Neural progenitor cell (in vitro differentiated cells): ENCODE measurements at regions not wholly inside any gene's neighbourhood (a gene's known extent, or its start where the extent isn't known, plus 50 kb on each side); places are given as distances from the start of the nearest gene placed in this dataset.

Source experiments
- EZH2 ChIP-seq: fragments of 200-600 bp; sonication (generic); IDR thresholded peaks from 2 replicates; pipeline ENCODE4 v1.6.1; 2017; ENCODE audit warnings: antibody characterized with exemption, mild to moderate bottlenecking, moderate library complexity
- TF ChIP-seq, protein P1 (sequence below): fragments of 200-600 bp; sonication (generic); IDR thresholded peaks from 2 replicates; pipeline ENCODE4 v1.5.1; 2017; ENCODE audit warnings: antibody characterized with exemption, mild to moderate bottlenecking

DNA sequence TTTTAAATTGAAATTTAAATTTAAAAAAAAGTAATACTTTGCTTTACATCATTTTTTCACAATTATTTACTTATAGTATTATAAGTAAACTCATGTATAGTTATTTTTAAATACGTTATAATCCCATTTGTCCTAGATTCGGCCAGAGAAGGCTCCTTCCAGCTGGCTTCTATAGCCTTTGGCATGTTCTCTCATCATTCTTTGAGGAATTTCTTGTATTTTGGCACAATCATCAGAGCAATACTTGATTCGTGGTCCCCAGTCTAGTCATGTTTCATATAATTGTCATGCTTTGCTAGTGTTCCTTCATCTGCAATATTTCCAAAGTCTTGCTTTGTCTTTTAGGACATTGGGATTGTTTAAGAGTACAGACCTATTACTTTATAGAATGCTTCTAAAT, 1037.9 kb upstream of the AGA start:
- TF ChIP-seq, protein P1, sequence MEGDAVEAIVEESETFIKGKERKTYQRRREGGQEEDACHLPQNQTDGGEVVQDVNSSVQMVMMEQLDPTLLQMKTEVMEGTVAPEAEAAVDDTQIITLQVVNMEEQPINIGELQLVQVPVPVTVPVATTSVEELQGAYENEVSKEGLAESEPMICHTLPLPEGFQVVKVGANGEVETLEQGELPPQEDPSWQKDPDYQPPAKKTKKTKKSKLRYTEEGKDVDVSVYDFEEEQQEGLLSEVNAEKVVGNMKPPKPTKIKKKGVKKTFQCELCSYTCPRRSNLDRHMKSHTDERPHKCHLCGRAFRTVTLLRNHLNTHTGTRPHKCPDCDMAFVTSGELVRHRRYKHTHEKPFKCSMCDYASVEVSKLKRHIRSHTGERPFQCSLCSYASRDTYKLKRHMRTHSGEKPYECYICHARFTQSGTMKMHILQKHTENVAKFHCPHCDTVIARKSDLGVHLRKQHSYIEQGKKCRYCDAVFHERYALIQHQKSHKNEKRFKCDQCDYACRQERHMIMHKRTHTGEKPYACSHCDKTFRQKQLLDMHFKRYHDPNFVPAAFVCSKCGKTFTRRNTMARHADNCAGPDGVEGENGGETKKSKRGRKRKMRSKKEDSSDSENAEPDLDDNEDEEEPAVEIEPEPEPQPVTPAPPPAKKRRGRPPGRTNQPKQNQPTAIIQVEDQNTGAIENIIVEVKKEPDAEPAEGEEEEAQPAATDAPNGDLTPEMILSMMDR, result no peak
- no peak for TF ChIP-seq EZH2
